NCI-H2227 (cell line): ENCODE measurements at regions not wholly inside any gene's neighbourhood (a gene's known extent, or its start where the extent isn't known, plus 50 kb on each side); places are given as distances from the start of the nearest gene placed in this dataset.
"Not testable (repeated sequence)": the region's sequence is repeated elsewhere in the genome, so short reads cannot be mapped to it uniquely, and the experiment has no call there.

Experiments used
- DNase-seq: peaks from one replicate; lab custom pipeline; 2025; ENCODE audit not compliant: unreplicated experiment; lab: John Stamatoyannopoulos, UW

DNA sequence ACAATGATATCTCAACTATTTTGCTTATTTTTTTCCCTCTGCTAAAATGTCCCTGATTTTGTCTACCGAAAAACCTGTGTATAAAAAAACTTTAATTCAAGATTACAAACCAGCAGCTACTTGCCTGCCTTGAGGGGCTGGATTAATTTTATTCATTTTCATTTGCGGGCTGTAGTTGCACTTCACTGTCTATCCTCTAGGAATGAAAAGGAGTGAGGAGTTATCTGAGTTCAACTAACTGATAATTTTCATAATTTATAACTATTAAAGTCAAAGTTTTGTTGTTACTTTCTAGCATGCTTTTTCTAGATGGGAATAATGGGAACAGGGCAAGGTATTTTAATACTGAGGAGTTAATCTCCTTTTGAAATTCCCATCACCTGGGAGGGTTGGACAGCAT, 50.3 kb upstream of the AGTPBP1 start:
- not testable (repeated sequence) for DNase-seq

DNA sequence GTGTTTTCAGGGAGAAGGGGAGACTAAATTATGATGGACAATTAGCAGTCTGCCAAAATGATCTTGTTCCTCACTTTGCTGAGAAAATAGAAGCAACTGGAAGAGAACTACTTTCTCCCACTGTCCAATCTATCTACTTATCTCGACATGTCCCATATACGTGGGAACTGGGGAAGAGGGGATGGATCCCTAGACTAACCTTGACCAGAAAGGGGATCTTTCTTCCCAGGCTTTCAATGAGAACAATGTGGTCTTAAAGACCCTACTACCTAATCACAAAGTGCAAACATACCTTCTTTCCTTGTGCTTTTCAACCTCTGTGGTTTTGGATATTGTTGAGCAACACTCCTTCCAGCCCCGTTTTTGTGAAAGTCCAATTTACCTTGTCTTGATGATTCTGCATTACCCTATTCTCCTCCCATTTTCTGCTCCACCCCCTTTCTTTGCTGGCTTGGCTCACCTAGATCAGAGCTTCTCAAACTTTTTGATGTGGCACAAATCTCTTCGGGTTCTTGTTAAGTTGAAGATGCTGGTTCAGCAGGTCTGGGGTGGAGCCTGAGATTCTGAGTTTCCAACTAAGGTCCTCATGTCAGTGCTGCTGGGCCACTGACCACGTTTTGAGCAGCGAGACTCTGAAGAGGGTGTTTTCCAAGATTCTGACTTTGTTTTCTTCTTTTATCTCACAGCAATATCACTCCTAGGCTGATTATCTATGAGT, 61.4 kb upstream of the AGTPBP1 start:
- not testable (repeated sequence) for DNase-seq

DNA sequence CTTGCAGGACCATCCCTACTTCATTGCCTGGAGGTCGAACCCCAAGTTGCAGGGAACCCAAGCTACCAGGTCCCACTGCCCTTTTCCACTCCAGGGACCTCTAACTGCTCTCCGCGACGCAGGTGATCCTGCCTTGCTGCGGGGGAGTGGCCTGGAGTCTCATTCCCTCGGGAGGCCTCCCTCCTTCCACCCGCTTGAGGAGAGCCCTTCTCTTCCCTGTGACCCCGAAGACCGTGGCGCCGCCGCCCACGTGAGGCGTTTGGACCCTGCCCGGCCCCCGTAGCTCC, 63.0 kb upstream of the AGTPBP1 start:
- not testable (repeated sequence) for DNase-seq

DNA sequence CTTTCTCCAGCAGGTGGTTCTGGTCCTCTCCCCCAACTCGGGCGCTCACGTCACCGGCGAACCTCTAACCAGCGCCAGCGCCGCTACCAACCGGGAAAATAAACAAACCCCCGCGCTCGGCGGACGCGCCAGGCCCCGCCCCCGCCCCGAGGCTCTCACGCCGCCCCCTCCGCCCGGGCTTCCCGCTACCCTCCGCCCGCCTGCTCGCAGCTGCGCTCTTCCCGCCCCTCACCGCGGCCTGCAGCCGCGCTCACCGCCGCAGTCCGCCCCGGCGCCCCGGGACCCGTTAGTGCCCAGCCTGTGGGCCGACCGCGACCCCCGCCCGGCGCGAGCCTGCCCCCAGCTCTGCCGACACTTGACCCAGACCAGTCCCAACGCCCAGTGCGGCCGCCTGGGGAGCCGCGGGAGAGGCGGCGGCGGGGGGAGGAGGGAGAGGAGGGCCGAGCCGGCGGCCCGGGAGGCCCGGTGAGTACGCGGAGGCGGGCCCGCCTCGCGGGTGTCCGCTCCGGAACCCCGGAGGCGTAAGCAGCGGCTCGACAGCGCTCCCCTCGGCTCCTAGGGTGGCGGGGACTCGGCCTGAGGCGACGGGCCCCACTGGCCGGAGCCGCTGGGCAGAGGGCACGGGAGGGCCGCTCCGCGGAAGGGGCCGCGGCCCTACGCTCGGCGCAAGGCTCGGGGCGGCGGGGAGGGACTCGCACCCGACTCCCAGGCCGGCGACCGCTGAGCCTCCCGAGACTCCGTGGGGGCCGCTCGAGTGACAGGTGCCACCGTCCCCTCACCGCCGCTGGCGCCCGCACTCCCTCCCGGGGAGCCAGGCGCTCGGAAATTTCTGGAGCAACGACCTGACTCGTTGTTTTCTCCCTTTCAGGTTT, 63.6 kb upstream of the AGTPBP1 start:
- peak; percentile 83 for DNase-seq

GRCh38 chr9:85808329-85808728, 66.6 kb upstream of the AGTPBP1 start:
- DNase-seq, result not testable (repeated sequence)

DNA sequence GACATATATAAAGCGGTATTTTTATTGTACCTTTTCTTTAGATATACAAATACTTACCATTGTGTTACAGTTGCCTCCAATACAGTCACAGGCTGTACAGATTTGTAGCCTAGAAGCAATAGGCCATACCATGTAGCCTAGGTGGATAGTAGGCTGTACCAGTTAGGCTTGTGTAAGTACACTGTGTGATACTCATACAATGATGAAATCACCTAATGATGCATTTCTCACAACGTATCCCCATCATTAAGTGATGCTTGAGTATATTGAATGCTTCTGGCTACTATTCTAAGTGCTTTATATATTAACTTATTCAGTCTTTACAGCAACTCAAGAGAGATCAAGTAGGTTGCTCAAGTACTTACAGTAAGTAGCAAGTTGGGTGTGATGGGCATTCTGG, 71.6 kb upstream of the AGTPBP1 start:
- DNase-seq, result peak; percentile 5

DNA sequence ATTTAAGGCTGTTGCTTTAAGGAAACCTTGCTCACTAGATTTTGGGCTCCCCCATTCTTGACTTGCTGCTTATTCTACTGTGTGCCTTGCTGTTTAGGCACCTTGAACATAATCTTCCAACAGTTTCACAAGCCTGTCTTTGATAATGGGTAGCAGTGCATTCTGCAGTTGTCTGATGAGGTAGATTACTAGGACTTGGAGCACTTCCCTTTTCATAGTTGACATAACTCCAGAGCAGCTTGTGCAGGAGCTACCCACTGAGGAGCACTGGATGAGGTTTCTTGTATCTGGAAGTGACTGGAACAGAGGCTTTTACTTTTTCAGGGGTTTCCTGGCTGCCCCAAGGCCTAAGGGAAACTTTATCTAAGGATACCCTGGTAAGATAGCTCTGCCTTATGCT, 73.0 kb upstream of the AGTPBP1 start:
- DNase-seq, result not testable (repeated sequence)

- peak; percentile 6 for DNase-seq
Observed at GRCh38 chr9:85818971-85819370, 77.2 kb upstream of the AGTPBP1 start.

DNA sequence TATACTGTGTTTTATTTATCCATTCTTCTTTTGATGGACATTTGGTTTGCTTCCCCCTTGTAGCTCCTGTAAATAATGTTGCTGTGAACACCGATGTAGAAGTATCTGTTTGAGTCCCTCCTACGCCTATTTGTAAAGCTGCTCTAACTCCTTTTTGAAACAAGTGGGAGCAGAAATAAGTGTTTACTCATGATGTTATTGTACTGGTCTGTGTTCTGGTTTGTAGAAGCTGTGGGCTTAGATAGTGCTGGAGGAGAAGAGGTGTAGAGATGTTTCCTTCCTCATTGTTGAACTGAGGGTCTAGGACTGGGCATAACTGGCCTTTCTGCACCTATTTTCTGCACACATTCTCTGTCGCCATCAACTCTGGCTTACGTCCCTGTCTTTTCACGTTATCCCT, 78.8 kb upstream of the AGTPBP1 start:
- DNase-seq, result not testable (repeated sequence)

DNA sequence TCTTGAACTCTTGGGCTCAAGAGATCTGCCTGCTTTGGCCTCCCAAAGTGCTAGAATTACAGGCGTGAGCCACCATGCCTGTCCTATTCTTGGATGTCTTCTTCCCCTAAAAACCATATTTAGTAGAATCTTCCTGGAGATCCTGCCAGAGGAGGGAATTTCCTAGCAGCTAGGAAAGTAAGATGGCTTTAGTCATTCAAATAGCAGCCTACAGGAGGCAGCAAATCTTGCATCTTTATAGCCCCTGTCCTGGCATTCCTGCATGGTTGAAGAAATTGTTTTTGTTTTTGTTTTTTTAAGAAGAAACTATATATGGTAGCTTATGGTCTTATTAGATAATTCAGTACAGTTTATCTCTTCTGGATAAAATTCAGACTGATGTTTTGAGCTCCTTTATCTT, 83.2 kb upstream of the AGTPBP1 start:
- not testable (repeated sequence) for DNase-seq

DNA sequence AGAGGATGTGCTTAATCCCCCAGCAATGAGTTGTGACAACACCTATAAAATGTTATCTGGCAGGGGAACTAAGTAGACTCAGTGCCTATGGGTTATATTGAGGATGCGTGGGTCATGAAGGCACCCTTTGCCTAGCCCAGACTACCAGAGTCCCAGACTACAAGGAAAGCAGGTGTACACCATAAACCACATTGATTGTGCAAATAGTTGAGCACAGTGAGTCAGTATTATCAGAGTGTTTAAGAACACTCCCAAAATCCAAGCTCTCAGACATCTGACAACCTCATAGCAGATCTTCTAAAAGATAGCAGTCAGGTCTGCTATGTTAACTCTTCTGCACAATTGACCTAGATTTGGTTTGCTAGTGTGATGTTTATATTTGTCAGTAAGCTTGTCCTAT, 92.8 kb upstream of the AGTPBP1 start:
- not testable (repeated sequence) for DNase-seq

DNA sequence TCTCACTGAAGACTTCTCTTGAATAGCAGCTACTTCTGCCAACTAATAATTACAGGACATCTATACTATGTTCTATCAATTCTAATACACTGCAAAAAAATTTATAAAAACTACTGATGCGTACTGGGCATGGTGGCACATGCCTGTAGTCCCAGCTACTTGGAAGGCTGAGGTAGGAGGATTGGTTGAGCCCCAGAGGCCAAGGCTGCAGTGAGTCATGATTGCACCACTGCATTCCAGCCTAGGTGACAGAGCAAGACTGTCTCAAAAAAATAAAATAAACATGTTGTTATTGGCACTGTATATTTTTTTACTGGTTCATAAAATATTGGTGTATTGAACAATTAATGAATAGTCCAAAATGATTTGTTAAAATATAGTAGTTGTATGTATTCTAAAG, 97.0 kb upstream of the NAA35 start:
- DNase-seq, result not testable (repeated sequence)

DNA sequence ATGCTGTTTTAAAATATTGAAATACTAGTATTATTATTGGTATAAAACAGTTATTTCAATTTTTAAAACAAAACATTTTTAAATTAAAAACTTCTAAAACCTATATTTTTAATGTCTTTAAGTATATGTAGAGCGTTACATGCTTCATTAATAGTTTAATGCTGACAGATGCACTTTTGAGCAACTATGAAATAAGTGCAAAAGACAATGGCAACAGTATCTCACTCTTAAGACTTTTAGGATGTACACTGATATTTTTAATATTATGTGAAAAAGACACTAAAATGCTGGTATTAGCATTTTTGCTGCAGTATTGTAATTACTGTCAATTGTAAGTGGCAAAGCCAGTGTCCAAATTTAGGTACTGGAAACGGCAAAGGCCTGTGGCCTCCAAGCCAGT, 93.2 kb upstream of the NAA35 start:
- DNase-seq, result not testable (repeated sequence)

DNA sequence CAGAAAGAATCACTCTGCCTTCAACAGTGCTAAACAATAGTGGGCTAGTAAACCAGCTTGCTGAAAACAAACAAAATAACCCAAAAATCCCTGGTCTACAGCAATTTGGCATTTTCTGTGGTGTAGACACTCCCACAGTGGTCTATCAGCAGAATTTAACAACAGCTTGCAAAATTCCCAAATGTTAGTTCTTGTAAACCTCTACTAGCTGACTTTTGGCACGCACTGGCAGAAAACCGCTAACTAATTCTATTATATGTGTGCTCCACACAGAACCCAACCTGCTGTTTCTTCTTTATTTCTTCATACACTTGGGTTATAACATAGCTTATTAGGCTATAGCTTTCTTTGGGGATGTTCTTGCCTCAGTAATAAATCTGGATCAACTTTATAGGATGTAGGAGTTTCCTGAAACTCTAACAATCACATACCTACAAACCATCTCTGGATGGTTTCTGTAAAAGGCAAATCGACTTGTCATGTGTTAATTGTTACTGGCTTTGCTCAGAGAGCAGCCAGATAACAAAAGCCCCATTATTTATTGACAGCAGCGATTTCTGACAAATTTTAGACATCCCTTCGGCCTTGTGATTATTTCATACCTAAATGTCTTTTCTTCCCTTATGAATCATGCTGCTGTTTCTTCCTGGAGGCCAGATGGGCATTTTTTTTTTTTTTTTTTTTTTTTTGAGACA, 82.7 kb upstream of the NAA35 start:
- DNase-seq, result no peak

- DNase-seq, result no peak
Observed at GRCh38 chr9:85859765-85860164, 81.2 kb upstream of the NAA35 start.

DNA sequence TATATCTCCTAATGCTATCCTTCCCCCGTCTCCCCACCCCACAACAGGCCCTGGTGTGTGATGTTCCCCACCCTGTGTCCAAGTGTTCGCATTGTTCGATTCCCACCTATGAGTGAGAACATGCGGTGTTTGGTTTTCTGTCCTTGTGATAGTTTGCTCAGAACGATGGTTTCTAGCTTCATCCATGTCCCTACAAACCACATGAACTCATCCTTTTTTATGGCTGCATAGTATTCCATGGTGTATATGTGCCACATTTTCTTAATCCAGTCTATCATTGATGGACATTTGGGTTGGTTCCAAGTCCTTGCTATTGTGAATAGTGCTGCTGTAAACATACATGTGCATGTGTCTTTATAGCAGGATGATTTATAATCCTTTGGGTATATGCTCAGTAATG, 79.1 kb upstream of the NAA35 start:
- DNase-seq, result not testable (repeated sequence)

- no peak for DNase-seq
Observed at GRCh38 chr9:85863875-85864274, 77.1 kb upstream of the NAA35 start.

DNA sequence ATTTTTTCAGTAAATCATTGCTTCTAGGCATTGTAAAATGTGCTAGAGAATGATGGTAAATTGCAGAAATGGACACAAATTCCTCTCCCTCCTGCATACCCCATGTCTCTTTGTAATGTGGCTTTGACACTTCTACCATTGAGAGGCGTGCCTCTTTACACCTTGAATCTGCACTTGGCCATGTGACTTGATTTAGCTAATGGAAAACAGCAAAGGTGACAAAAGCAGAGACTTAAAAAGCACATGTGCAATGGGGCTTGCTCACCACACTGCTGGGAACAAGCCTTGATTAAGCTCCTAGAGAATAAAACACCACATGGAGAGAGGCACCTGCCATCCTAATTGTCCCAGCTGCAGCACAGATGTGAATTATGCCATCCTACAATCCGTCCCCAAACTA, 69.9 kb upstream of the NAA35 start:
- no peak for DNase-seq

DNA sequence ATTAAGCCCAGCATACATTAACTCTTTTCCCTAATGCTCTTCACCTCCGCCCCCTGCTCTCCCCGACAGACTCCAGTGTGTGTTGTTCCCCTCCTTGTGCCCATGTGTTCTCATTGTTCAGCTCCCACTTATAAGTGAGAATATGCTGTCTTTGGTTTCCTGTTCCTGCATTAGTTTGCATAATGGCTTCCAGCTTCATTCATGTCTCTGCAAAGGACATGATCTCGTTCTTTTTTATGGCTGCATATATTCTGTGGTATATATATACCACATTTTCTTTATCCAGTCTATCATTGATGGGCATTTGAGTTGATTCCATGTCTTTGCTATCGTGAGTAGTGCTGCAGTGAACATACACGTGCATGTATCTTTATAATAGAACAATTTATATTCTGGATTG, 69.3 kb upstream of the NAA35 start:
- DNase-seq, result not testable (repeated sequence)

- no peak for DNase-seq
Observed at GRCh38 chr9:85872463-85872862, 68.5 kb upstream of the NAA35 start.

DNA sequence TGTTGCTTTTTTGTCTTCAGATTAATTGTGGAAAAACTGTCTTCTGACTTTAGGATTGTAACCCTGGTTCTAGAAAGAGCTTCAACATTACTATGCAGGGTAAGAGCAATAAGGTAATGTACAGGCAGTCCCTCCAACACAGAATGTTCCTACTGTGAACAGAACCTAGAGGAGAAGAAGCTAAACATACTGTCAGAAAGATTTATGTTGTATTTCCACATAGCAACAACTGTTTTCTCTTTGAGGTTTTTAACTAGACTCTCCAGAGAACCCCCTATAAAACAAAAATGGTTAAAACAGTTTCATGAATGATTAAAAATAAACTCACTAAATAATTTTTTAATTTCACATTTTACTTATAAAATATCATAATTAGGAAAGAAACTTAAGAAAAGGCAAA, 64.3 kb upstream of the NAA35 start:
- DNase-seq, result no peak
